Gastrocnemius medialis (tissue), 4 donors: ENCODE measurements at regions not wholly inside any gene's neighbourhood (a gene's known extent, or its start where the extent isn't known, plus 50 kb on each side); places are given as distances from the start of the nearest gene placed in this dataset.

Source experiments
- CTCF ChIP-seq, 5 experiments: fragments of 450-650 bp in 3 of 5; fragments of 200-600 bp in 2 of 5; sonication (generic) in 2 of 5; IDR thresholded peaks in 4 of 5; conservative IDR thresholded peaks in 1 of 5; 1 replicate in 4 of 5; 2 replicates in 1 of 5; pipeline ENCODE4 v1.5.1; 2016 to 2019; ENCODE audit warnings: antibody characterized with exemption in 5 of 5, mild to moderate bottlenecking in 3 of 5, moderate library complexity in 3 of 5
- POLR2A ChIP-seq, 2 donors: fragments of 450-650 bp; IDR thresholded peaks; one replicate each; pipeline ENCODE4 v1.6.1; 2017; ENCODE audit warnings: antibody characterized with exemption in 2 of 2, mild to moderate bottlenecking in 2 of 2, moderate library complexity in 2 of 2

GRCh38 chr17:63041251-63041650, 75.2 kb downstream of the TANC2 start:
- no peak for TF ChIP-seq CTCF (IDR thresholded peaks at IDR 0.05 in 4 of 5, conservative IDR thresholded peaks at IDR 0.05 in 1 of 5)
- TF ChIP-seq POLR2A (IDR thresholded peaks at IDR 0.05), result no peak
